ENCODE measurements at regions not wholly inside any gene's neighbourhood (a gene's known extent, or its start where the extent isn't known, plus 50 kb on each side); places are given as distances from the start of the nearest gene placed in this dataset.
"Not testable (repeated sequence)": the region's sequence is repeated elsewhere in the genome, so short reads cannot be mapped to it uniquely, and the experiment has no call there.

GRCh38 chr15:95680728-95681127 lies 649.8 kb upstream of the NR2F2 start:
- DNase-seq (ENCODE audit: low spot score in 2 of 2) (no peak), FAIRE-seq (no peak)

GRCh38 chr15:95681836-95682544 lies 648.5 kb upstream of the NR2F2 start:
- FAIRE-seq, result no peak
- no peak for DNase-seq (ENCODE audit: low spot score in 2 of 2)

GRCh38 chr15:95684126-95684525 lies 646.4 kb upstream of the NR2F2 start:
- FAIRE-seq, result no peak
- DNase-seq (ENCODE audit: low spot score in 2 of 2), result no peak

- DNase-seq (ENCODE audit: low spot score in 2 of 2) (no peak), FAIRE-seq (no peak)
Measured at GRCh38 chr15:95684693-95685115, 645.8 kb upstream of the NR2F2 start.

- DNase-seq (ENCODE audit: low spot score in 2 of 2), result no peak
- no peak for FAIRE-seq
Measured at GRCh38 chr15:95687061-95687460, 643.4 kb upstream of the NR2F2 start.

- no peak for FAIRE-seq
- DNase-seq (ENCODE audit: low spot score in 2 of 2), result no peak
Measured at GRCh38 chr15:95687686-95688085, 642.8 kb upstream of the NR2F2 start.

- FAIRE-seq (no peak), DNase-seq (ENCODE audit: low spot score in 2 of 2) (no peak)
Measured at GRCh38 chr15:95690631-95691340, 639.7 kb upstream of the NR2F2 start.

- no peak for FAIRE-seq
- DNase-seq (ENCODE audit: low spot score in 2 of 2), result no peak
Measured at GRCh38 chr15:95693917-95694316, 636.6 kb upstream of the NR2F2 start.

GRCh38 chr15:95698230-95698629 lies 632.3 kb upstream of the NR2F2 start:
- DNase-seq (ENCODE audit: low spot score in 2 of 2), result no peak
- FAIRE-seq, result no peak

- no peak for FAIRE-seq
Measured at GRCh38 chr15:95698951-95699350, 631.5 kb upstream of the NR2F2 start.

GRCh38 chr15:95699578-95699977 lies 630.9 kb upstream of the NR2F2 start:
- no peak for DNase-seq (ENCODE audit: low spot score in 2 of 2)
- no peak for FAIRE-seq

More at GRCh38 chr15:95698951-95699350, 631.5 kb upstream of the NR2F2 start:
- DNase-seq (ENCODE audit: low spot score in 2 of 2), result no peak

GRCh38 chr15:95700692-95701091 lies 629.8 kb upstream of the NR2F2 start:
- FAIRE-seq; DNase-seq (ENCODE audit: low spot score in 2 of 2): not testable (repeated sequence)

GRCh38 chr15:95701410-95701809 lies 629.1 kb upstream of the NR2F2 start:
- DNase-seq (ENCODE audit: low spot score in 2 of 2), result no peak
- FAIRE-seq, result no peak

GRCh38 chr15:95709959-95710695 lies 620.4 kb upstream of the NR2F2 start:
- DNase-seq (ENCODE audit: low spot score in 2 of 2), result no peak

GRCh38 chr15:95712785-95713184 lies 617.7 kb upstream of the NR2F2 start:
- DNase-seq (ENCODE audit: low spot score in 2 of 2) (no peak), FAIRE-seq (no peak)

More at GRCh38 chr15:95709959-95710695, 620.4 kb upstream of the NR2F2 start:
- FAIRE-seq, result no peak

GRCh38 chr15:95713324-95713723 lies 617.2 kb upstream of the NR2F2 start:
- DNase-seq (ENCODE audit: low spot score in 2 of 2) (no peak), FAIRE-seq (no peak)

GRCh38 chr15:95715116-95715903 lies 615.2 kb upstream of the NR2F2 start:
- DNase-seq (ENCODE audit: low spot score in 2 of 2), result no peak
- FAIRE-seq, result no peak

- FAIRE-seq, result no peak
- DNase-seq (ENCODE audit: low spot score in 2 of 2), result no peak
Measured at GRCh38 chr15:95715906-95716656, 614.4 kb upstream of the NR2F2 start.

GRCh38 chr15:95716708-95717107 lies 613.8 kb upstream of the NR2F2 start:
- no peak for FAIRE-seq
- no peak for DNase-seq (ENCODE audit: low spot score in 2 of 2)

GRCh38 chr15:95718441-95718840 lies 612.1 kb upstream of the NR2F2 start:
- no peak for FAIRE-seq
- DNase-seq (ENCODE audit: low spot score in 2 of 2), result no peak
